HCT116 (cell line): ENCODE measurements at regions not wholly inside any gene's neighbourhood (a gene's known extent, or its start where the extent isn't known, plus 50 kb on each side); places are given as distances from the start of the nearest gene placed in this dataset.

Experiments
- ATAC-seq: fragments of 200-7000 bp; cut with Tn5 transposase; 2 replicates; pipeline ENCODE4 v1.9.1; 2020; ENCODE audit warnings: mild to moderate bottlenecking, moderate library complexity
- BruUV-seq: library from RNA; stranded (reverse); fragments of 400-500 nt; replicated peaks from 2 replicates; lab custom pipeline; 2021; lab: Mats Ljungman, UMichigan
- CTCF ChIA-PET: fragments of 300-600 bp; sonication (Branson Sonifier 250); formaldehyde crosslinking; loops from one replicate; lab custom pipeline; 2021; ENCODE audit warnings: antibody characterized with exemption; lab: Charles Lee
- POLR2A ChIA-PET: fragments of 300-600, 350-600 bp; sonication (Branson Sonifier 250); formaldehyde crosslinking; loops from one replicate; lab custom pipeline; 2021; ENCODE audit warnings: antibody characterized with exemption; lab: Charles Lee
- RAD21 ChIA-PET, 2 experiments: fragments of 300-600 bp; sonication (Branson Sonifier 250); formaldehyde crosslinking; loops; one replicate each; lab custom pipeline; 2023; ENCODE audit warnings: low total read pairs in 2 of 2; ENCODE audit not compliant: uncharacterized antibody in 2 of 2, unreplicated experiment in 2 of 2, low non-redundant PET in 1 of 2; lab: Charles Lee
- DNase-seq: peaks from one replicate; pipeline ENCODE4 v3.0.0-alpha.2; 2010; ENCODE audit warnings: low read depth, low spot score
- H2AFZ ChIP-seq: fragments of 200-600 bp; shearing (Covaris generic), sonication (generic); 2 replicates; pipeline ENCODE4 v1.6.1; 2017; ENCODE audit warnings: low read depth, mixed run types, mixed read lengths, antibody characterized with exemption, low read length; ENCODE audit not compliant: poor library complexity, severe bottlenecking
- H3K27ac ChIP-seq: 2 replicates; pipeline ENCODE4 v1.5.1; 2012; ENCODE audit warnings: low read depth, low read length
- H3K27me3 ChIP-seq: fragments of 200-600 bp; sonication (generic); 2 replicates; pipeline ENCODE4 v1.6.1; 2016; ENCODE audit warnings: mixed run types, low read length, mixed read lengths; ENCODE audit not compliant: insufficient read depth
- H3K36me3 ChIP-seq, 2 experiments: fragments of 200-500 bp in 1 of 2; fragments of 200-600 bp in 1 of 2; sonication (Bioruptor generic) in 1 of 2; sonication (generic) in 1 of 2; 2 replicates each; pipeline versions ENCODE4 v1.5.1 to v1.6.1; 2014 to 2016; ENCODE audit warnings: low read length in 2 of 2, inconsistent platforms in 1 of 2, mixed read lengths in 1 of 2, mixed run types in 1 of 2; ENCODE audit not compliant: insufficient read depth in 2 of 2, control insufficient read depth in 1 of 2
- H3K4me1 ChIP-seq, 2 experiments: fragments of 200-600 bp in 1 of 2; sonication (generic) in 1 of 2; 2 replicates each; pipeline versions ENCODE4 v1.5.1 to v1.6.1; 2012 to 2017; ENCODE audit warnings: low read length in 2 of 2, inconsistent platforms in 1 of 2, mild to moderate bottlenecking in 1 of 2, mixed read lengths in 1 of 2, mixed run types in 1 of 2, moderate library complexity in 1 of 2; ENCODE audit not compliant: insufficient read depth in 2 of 2, control insufficient read depth in 1 of 2
- H3K4me2 ChIP-seq: fragments of 200-600 bp; sonication (generic); 2 replicates; pipeline ENCODE4 v1.6.1; 2017; ENCODE audit warnings: mixed run types, low read length, mixed read lengths
- H3K4me3 ChIP-seq, 2 experiments: fragments of 200-600 bp in 1 of 2; sonication (generic) in 1 of 2; replicated peaks in 1 of 2; 2 replicates each; pipeline ENCODE4 v1.5.1; 2011 to 2016; ENCODE audit warnings: low read length in 2 of 2, control low read depth in 1 of 2, low read depth in 1 of 2, mild to moderate bottlenecking in 1 of 2, mixed read lengths in 1 of 2, mixed run types in 1 of 2
- H3K79me2 ChIP-seq: fragments of 200-600 bp; sonication (generic); 2 replicates; pipeline ENCODE4 v1.6.1; 2017; ENCODE audit warnings: mild to moderate bottlenecking, mixed run types, low read length, moderate library complexity, mixed read lengths; ENCODE audit not compliant: insufficient read depth
- H3K9ac ChIP-seq: fragments of 200-600 bp; sonication (generic); 2 replicates; pipeline ENCODE4 v1.6.1; 2016; ENCODE audit warnings: low read length, mixed read lengths
- H3K9me2 ChIP-seq: fragments of 200-600 bp; sonication (generic), shearing (Covaris generic); 2 replicates; pipeline ENCODE4 v1.6.1; 2017; ENCODE audit warnings: mixed run types, mild to moderate bottlenecking, moderate library complexity; ENCODE audit not compliant: insufficient read depth
- H3K9me3 ChIP-seq, 2 experiments: fragments of 200-500 bp in 1 of 2; fragments of 200-600 bp in 1 of 2; sonication (Bioruptor generic) in 1 of 2; sonication (generic) in 1 of 2; 2 replicates each; pipeline ENCODE4 v1.6.1; 2014 to 2017; ENCODE audit warnings: low read length in 2 of 2, mixed read lengths in 2 of 2, inconsistent platforms in 1 of 2, low read depth in 1 of 2, mild to moderate bottlenecking in 1 of 2, mixed run types in 1 of 2, moderate library complexity in 1 of 2; ENCODE audit not compliant: control insufficient read depth in 1 of 2, insufficient read depth in 1 of 2
- H4K20me1 ChIP-seq: fragments of 200-600 bp; sonication (generic), shearing (Covaris generic); 2 replicates; pipeline ENCODE4 v1.6.1; 2017; ENCODE audit warnings: mixed run types, mild to moderate bottlenecking, moderate library complexity; ENCODE audit not compliant: insufficient read depth
- ATF3 ChIP-seq: IDR thresholded peaks from 2 replicates; pipeline ENCODE4 v1.6.1; 2012
- CTCF ChIP-seq, 3 experiments: fragments of 200-600 bp in 1 of 3; sonication (generic) in 1 of 3; IDR thresholded peaks in 2 of 3; conservative IDR thresholded peaks in 1 of 3; 2 replicates each; pipeline ENCODE4 v1.5.1; 2012 to 2017; ENCODE audit warnings: low read depth in 2 of 3, low read length in 2 of 3, antibody characterized with exemption in 1 of 3, borderline replicate concordance in 1 of 3, control low read depth in 1 of 3, mild to moderate bottlenecking in 1 of 3, mixed read lengths in 1 of 3, mixed run types in 1 of 3, moderate library complexity in 1 of 3; ENCODE audit not compliant: insufficient read depth in 1 of 3
- ELF1 ChIP-seq: IDR thresholded peaks from 2 replicates; pipeline ENCODE4 v1.6.1; 2012; ENCODE audit warnings: low read depth, borderline replicate concordance
- EZH2phosphoT487 ChIP-seq: fragments of 200-600 bp; IDR thresholded peaks from 2 replicates; pipeline ENCODE4 v1.6.1; 2018; ENCODE audit warnings: antibody characterized with exemption, borderline replicate concordance
- FOSL1 ChIP-seq: IDR thresholded peaks from 2 replicates; pipeline ENCODE4 v1.6.1; 2012; ENCODE audit warnings: low read depth
- JUND ChIP-seq: IDR thresholded peaks from 2 replicates; pipeline ENCODE4 v1.6.1; 2012
- MAX ChIP-seq: IDR thresholded peaks from 2 replicates; pipeline ENCODE4 v1.6.1; 2012
- POLR2A ChIP-seq: IDR thresholded peaks from 2 replicates; pipeline ENCODE4 v1.7.0; 2011; ENCODE audit warnings: borderline replicate concordance; ENCODE audit not compliant: insufficient read depth, insufficient read length; ENCODE audit errors: extremely low read depth
- POLR2AphosphoS5 ChIP-seq: IDR thresholded peaks from 2 replicates; pipeline ENCODE4 v1.6.1; 2011; ENCODE audit warnings: mild to moderate bottlenecking, low read depth, low read length, moderate library complexity
- RAD21 ChIP-seq: IDR thresholded peaks from 2 replicates; pipeline ENCODE4 v1.6.1; 2012; ENCODE audit warnings: low read depth, mild to moderate bottlenecking
- SRF ChIP-seq: IDR thresholded peaks from 2 replicates; pipeline ENCODE4 v1.6.1; 2012; ENCODE audit warnings: low read depth
- ZBTB33 ChIP-seq: IDR thresholded peaks from 2 replicates; pipeline ENCODE4 v1.6.1; 2011; ENCODE audit warnings: mild to moderate bottlenecking, low read length, moderate library complexity; ENCODE audit not compliant: insufficient replicate concordance; ENCODE audit errors: extremely low read depth
- ZFX ChIP-seq: fragments of 450-650 bp; IDR thresholded peaks from 2 replicates; pipeline ENCODE4 v1.6.1; 2017
- ZNF274 ChIP-seq: fragments of 200-500 bp; sonication (Bioruptor generic); IDR thresholded peaks from 2 replicates; pipeline ENCODE4 v1.6.1; 2014; ENCODE audit warnings: mild to moderate bottlenecking, low read depth, low read length, inconsistent platforms
- intact Hi-C: fragments of 100-400 bp; cut with micrococcal nuclease; formaldehyde crosslinking; loops from 2 replicates; pipeline ENCODE4 v1.10.0; 2022

- Histone ChIP-seq H4K20me1 (no peaks in the 10 kb centered on the region), H3K27ac (no peak overlapping the region)
- TF ChIP-seq ATF3 (no peak), CTCF (IDR thresholded peaks at IDR 0.05 in 2 of 3, conservative IDR thresholded peaks at IDR 0.05 in 1 of 3; ENCODE audit: borderline replicate concordance in 1 of 3, insufficient read depth in 1 of 3, low read depth in 2 of 3, low read length in 2 of 3) (no peak), ZBTB33 (no peak), ZFX (no peak), POLR2A (no peak), ZNF274 (no peak), ELF1 (no peak), RAD21 (no peak), JUND (no peak), EZH2phosphoT487 (no peak), SRF (no peak), POLR2AphosphoS5 (no peak), FOSL1 (no peak), MAX (no peak)
- TF ChIP-seq, all 23 proteins: peak for 0
- H3K9me2 ChIP-seq = no peaks in the 10 kb centered on the region
- H3K4me1 ChIP-seq = no peaks in the 10 kb centered on the region
- ChIA-PET RAD21 (no interaction called here), CTCF (no interaction called here), POLR2A (no interaction called here)
- intact Hi-C loops = no loop called here
- H3K4me3 ChIP-seq = no peak overlapping the region
- no peaks in the 10 kb centered on the region for H3K9me3 ChIP-seq
- no peak overlapping the region for H3K9ac ChIP-seq
- H3K79me2 ChIP-seq = no peaks in the 10 kb centered on the region
- H3K27me3 ChIP-seq = peaks cover 18% of the 10 kb centered on the region
- no peaks in the 10 kb centered on the region for H3K36me3 ChIP-seq
- DNase-seq (no peak), ATAC-seq (no peak)
- H2AFZ ChIP-seq = no peak overlapping the region
- no peak overlapping the region for H3K4me2 ChIP-seq
- no TSS peak for BruUV-seq
Measured at GRCh38 chr1:69290291-69290690, 277.4 kb upstream of the LRRC7 start.
